GM12873 (cell line): ENCODE measurements at regions not wholly inside any gene's neighbourhood (a gene's known extent, or its start where the extent isn't known, plus 50 kb on each side); places are given as distances from the start of the nearest gene placed in this dataset.

Experiments
- CTCF ChIP-seq: IDR thresholded peaks from 2 replicates; pipeline ENCODE4 v1.5.1; 2012; ENCODE audit warnings: low read depth, mild to moderate bottlenecking, moderate library complexity, low read length, control low read depth; ENCODE audit not compliant: insufficient read depth; ENCODE audit errors: missing control alignments

DNA sequence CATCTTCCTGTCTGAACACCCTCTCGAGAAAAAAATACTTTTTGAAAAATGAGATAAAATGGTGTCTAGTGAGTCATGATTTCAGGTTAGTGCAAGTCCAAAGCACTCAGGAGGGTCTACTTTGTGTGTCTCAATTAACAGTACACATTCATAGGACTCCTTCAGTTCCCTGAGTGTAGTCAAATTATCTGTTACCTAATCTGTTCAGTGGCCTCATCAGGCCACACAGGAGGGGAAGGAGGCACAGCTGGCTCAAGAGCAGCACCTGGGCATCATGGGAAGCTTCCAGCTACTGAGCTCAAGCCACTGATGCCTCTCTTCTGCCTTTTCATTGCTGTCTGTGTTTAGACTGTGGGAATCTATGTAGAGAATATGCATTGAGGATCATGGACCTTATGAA lies 341.4 kb upstream of the SGO1 start:
- TF ChIP-seq CTCF: no peak

GRCh38 chr3:20524328-20524727 lies 338.3 kb upstream of the SGO1 start:
- no peak for TF ChIP-seq CTCF

- no peak for TF ChIP-seq CTCF
Measured at GRCh38 chr3:20523293-20523692, 337.3 kb upstream of the SGO1 start.

GRCh38 chr3:20516311-20516710 lies 330.3 kb upstream of the SGO1 start:
- TF ChIP-seq CTCF: no peak

DNA sequence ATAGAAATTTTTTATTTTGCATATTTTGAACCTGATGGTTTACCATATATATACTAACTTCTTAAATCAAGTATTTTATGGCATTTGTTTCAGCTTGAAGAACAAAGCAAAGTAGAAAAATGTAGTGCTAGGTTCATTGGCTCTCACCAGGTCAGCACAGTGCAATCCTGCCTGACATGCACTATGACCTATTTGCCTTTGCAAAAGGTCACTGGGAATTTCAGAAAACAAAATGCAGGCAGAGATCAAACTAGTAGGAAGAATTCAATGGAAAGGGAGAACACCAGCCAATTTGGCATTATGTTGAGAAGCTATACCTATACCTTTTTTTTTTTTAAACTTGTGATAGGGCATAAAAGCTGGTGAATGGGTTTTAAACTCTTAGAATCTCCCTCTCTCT lies 329.8 kb upstream of the SGO1 start:
- TF ChIP-seq CTCF: no peak

GRCh38 chr3:20511863-20512505 lies 326.0 kb upstream of the SGO1 start:
- peak; percentile 73 for TF ChIP-seq CTCF

- no peak for TF ChIP-seq CTCF
Measured at GRCh38 chr3:20510396-20510795, 324.4 kb upstream of the SGO1 start.
